ENCODE measurements at regions not wholly inside any gene's neighbourhood (a gene's known extent, or its start where the extent isn't known, plus 50 kb on each side); places are given as distances from the start of the nearest gene placed in this dataset.

GRCh38 chr19:27894906-27895754 lies 1317.8 kb downstream of the UQCRFS1 start:
- DNase-seq (no peak), ATAC-seq (no peak)
- Mint-ChIP-seq H3K4me1 (ENCODE audit: low read depth) (no peaks in the 10 kb centered on the region), H3K27me3 (ENCODE audit: low read depth) (no peaks in the 10 kb centered on the region), H3K9me3 (ENCODE audit: insufficient read depth) (peaks cover 7% of the 10 kb centered on the region), H3K27ac (no peak overlapping the region), H3K36me3 (ENCODE audit: low read depth) (no peaks in the 10 kb centered on the region), H3K4me3 (no peak overlapping the region)
- ChIA-PET POLR2A (no interaction called here), CTCF (no interaction called here)

DNA sequence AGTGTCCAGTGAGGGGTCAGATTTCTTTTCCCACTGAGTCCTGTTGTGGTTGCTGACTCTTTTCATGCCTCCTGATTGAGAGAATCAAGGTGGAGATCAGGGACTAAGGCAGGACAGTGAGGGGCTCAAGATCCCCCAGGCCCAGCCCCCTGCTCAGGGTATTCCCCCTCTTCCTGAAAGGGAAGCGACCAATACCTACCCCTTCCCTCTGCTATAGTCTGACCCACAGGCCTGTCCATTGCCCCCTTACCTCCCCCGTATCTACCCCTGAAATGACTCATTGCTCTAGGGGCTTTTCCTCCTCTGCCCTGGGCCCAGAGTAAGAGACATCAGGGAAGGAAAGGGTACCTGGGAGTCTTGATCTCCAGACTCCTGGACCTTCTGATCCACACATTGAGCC lies 1320.5 kb downstream of the UQCRFS1 start:
- POLR2A ChIA-PET, result no interaction called here
- no peaks in the 10 kb centered on the region for H3K4me1 Mint-ChIP-seq (ENCODE audit: low read depth)
- H3K27me3 Mint-ChIP-seq (ENCODE audit: low read depth), result no peaks in the 10 kb centered on the region
- H3K36me3 Mint-ChIP-seq (ENCODE audit: low read depth), result no peaks in the 10 kb centered on the region
- no peak overlapping the region for H3K4me3 Mint-ChIP-seq
- ATAC-seq (no peak), DNase-seq (no peak)
- H3K9me3 Mint-ChIP-seq (ENCODE audit: insufficient read depth), result peaks cover 17% of the 10 kb centered on the region
- CTCF ChIA-PET, result no interaction called here
- no peak overlapping the region for H3K27ac Mint-ChIP-seq

GRCh38 chr19:27891411-27891810 lies 1321.5 kb downstream of the UQCRFS1 start:
- H3K27me3 Mint-ChIP-seq (ENCODE audit: low read depth), result no peaks in the 10 kb centered on the region
- H3K4me3 Mint-ChIP-seq, result no peak overlapping the region
- ATAC-seq (no peak), DNase-seq (no peak)
- H3K36me3 Mint-ChIP-seq (ENCODE audit: low read depth), result peaks cover 2% of the 10 kb centered on the region
- no peak overlapping the region for H3K27ac Mint-ChIP-seq
- peaks cover 17% of the 10 kb centered on the region for H3K9me3 Mint-ChIP-seq (ENCODE audit: insufficient read depth)
- CTCF ChIA-PET, result no interaction called here
- POLR2A ChIA-PET, result no interaction called here
- H3K4me1 Mint-ChIP-seq (ENCODE audit: low read depth), result no peaks in the 10 kb centered on the region

DNA sequence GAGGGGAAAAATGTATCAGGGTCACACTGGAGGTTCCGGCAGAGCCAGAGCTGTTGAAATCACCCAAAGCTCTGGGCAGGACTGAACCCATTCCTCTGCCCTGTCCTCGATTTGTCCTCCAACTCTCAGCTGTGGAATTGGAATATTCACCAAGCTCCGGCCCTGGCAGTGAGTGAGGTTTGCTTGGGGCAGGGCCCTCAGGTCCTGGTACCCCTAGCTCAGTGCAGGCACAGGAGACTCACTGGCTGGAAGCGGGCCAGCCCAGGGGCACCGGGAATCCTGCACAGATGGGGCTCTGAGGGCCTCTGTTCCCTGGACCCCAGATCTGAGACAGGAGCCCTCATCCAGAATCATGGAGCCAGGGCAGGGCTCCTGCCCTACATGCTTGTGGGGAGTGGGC lies 1322.3 kb downstream of the UQCRFS1 start:
- no peaks in the 10 kb centered on the region for H3K27me3 Mint-ChIP-seq (ENCODE audit: low read depth)
- H3K4me3 Mint-ChIP-seq, result no peak overlapping the region
- ChIA-PET CTCF (no interaction called here), POLR2A (no interaction called here)
- H3K36me3 Mint-ChIP-seq (ENCODE audit: low read depth), result peaks cover 2% of the 10 kb centered on the region
- no peak overlapping the region for H3K27ac Mint-ChIP-seq
- DNase-seq, result no peak
- ATAC-seq, result no peak
- H3K9me3 Mint-ChIP-seq (ENCODE audit: insufficient read depth), result peaks cover 17% of the 10 kb centered on the region
- no peaks in the 10 kb centered on the region for H3K4me1 Mint-ChIP-seq (ENCODE audit: low read depth)

DNA sequence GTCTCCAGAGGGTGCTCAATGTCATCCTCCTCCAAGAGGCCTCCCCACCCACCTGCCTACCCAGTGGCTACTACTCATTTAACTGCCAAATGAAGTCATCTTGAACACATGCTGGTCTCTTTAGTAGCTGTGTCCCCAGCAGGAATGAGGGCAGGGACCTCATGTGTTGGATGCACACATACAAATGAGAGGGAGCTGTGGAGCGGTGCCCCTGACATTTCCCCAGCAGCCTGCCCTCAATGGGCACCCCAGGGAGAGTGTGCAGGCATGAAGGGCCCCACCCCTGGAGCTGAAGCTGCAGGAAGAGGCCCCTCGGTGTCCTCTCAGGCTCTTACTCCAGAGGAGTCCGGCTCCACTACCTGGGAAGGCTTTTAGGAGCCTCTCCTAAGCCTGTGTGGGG lies 1322.7 kb downstream of the UQCRFS1 start:
- POLR2A ChIA-PET, result no interaction called here
- H3K4me3 Mint-ChIP-seq, result no peak overlapping the region

GRCh38 chr19:27889156-27889555 lies 1323.8 kb downstream of the UQCRFS1 start:
- CTCF ChIA-PET, result no interaction called here

More for the DNA sequence above, 1322.7 kb downstream of the UQCRFS1 start:
- ATAC-seq, result no peak
- no peak for DNase-seq
- Mint-ChIP-seq H3K36me3 (ENCODE audit: low read depth) (peaks cover 2% of the 10 kb centered on the region), H3K4me1 (ENCODE audit: low read depth) (no peaks in the 10 kb centered on the region), H3K27ac (no peak overlapping the region), H3K9me3 (ENCODE audit: insufficient read depth) (peaks cover 17% of the 10 kb centered on the region), H3K27me3 (ENCODE audit: low read depth) (no peaks in the 10 kb centered on the region)
- CTCF ChIA-PET, result no interaction called here

DNA sequence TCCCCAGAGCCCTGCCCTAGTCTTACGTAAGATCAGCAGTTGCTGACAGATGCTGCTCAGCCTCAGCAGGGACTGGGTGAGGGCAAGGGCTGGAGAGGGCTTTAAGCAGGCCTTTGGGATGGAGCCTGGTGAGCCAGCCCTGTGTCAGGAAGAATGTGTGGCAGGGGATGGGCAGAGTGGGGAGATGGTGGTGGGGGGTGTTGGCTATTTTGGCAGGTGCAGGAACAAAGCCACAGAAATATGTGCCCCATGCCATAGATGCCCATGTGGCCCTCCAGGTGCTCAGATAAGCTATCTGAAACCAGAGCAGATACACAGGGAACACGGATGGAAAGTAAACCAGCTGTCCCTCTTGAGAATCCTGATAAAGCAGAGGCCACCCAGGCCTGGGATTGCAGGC lies 1325.0 kb downstream of the UQCRFS1 start:
- DNase-seq (no peak), ATAC-seq (no peak)
- Mint-ChIP-seq H3K4me3 (no peak overlapping the region), H3K9me3 (ENCODE audit: insufficient read depth) (peaks cover 17% of the 10 kb centered on the region), H3K27ac (no peak overlapping the region), H3K27me3 (ENCODE audit: low read depth) (no peaks in the 10 kb centered on the region), H3K36me3 (ENCODE audit: low read depth) (peaks cover 2% of the 10 kb centered on the region), H3K4me1 (ENCODE audit: low read depth) (no peaks in the 10 kb centered on the region)
- POLR2A ChIA-PET, result no interaction called here
- CTCF ChIA-PET, result no interaction called here

More at GRCh38 chr19:27889156-27889555, 1323.8 kb downstream of the UQCRFS1 start:
- no peak for ATAC-seq
- DNase-seq, result no peak
- H3K4me3 Mint-ChIP-seq, result no peak overlapping the region
- H3K4me1 Mint-ChIP-seq (ENCODE audit: low read depth), result no peaks in the 10 kb centered on the region
- POLR2A ChIA-PET, result no interaction called here
- peaks cover 17% of the 10 kb centered on the region for H3K9me3 Mint-ChIP-seq (ENCODE audit: insufficient read depth)
- H3K27ac Mint-ChIP-seq, result no peak overlapping the region
- H3K36me3 Mint-ChIP-seq (ENCODE audit: low read depth), result peaks cover 2% of the 10 kb centered on the region
- H3K27me3 Mint-ChIP-seq (ENCODE audit: low read depth), result no peaks in the 10 kb centered on the region

DNA sequence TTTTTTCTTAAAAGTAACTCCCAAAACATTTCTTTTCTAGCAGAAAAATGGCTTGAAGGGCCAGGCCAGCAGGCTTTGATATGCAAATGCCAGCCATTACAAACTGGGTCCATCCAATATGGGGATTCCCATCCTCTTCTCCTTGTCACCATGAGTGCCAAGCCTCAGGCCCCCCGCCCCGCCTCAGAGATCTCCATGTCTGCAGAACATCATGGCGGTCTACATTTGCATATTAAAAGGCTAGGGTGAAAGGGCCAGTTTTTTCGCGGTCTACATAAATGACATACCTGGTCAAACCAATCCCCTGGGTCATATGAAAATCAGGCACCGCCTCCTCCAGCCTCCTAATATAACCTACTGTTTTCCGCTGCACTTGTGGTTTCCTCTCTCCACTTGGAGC lies 1327.6 kb downstream of the UQCRFS1 start:
- Mint-ChIP-seq H3K9me3 (ENCODE audit: insufficient read depth) (peaks cover 10% of the 10 kb centered on the region), H3K36me3 (ENCODE audit: low read depth) (peaks cover 2% of the 10 kb centered on the region), H3K4me1 (ENCODE audit: low read depth) (no peaks in the 10 kb centered on the region), H3K27ac (no peak overlapping the region), H3K27me3 (ENCODE audit: low read depth) (no peaks in the 10 kb centered on the region), H3K4me3 (no peak overlapping the region)
- ChIA-PET POLR2A (no interaction called here), CTCF (no interaction called here)
- DNase-seq, result no peak
- ATAC-seq, result no peak

GRCh38 chr19:27884376-27884775 lies 1328.6 kb downstream of the UQCRFS1 start:
- no peak for ATAC-seq
- H3K27ac Mint-ChIP-seq, result no peak overlapping the region
- ChIA-PET POLR2A (no interaction called here), CTCF (no interaction called here)
- H3K4me3 Mint-ChIP-seq, result no peak overlapping the region
- peaks cover 2% of the 10 kb centered on the region for H3K36me3 Mint-ChIP-seq (ENCODE audit: low read depth)
- DNase-seq, result no peak
- H3K27me3 Mint-ChIP-seq (ENCODE audit: low read depth), result no peaks in the 10 kb centered on the region
- peaks cover 10% of the 10 kb centered on the region for H3K9me3 Mint-ChIP-seq (ENCODE audit: insufficient read depth)
- H3K4me1 Mint-ChIP-seq (ENCODE audit: low read depth), result no peaks in the 10 kb centered on the region

GRCh38 chr19:27881213-27881612 lies 1331.7 kb downstream of the UQCRFS1 start:
- CTCF ChIA-PET, result no interaction called here
- no peak for DNase-seq
- H3K27me3 Mint-ChIP-seq (ENCODE audit: low read depth), result no peaks in the 10 kb centered on the region
- H3K27ac Mint-ChIP-seq, result no peak overlapping the region
- no peaks in the 10 kb centered on the region for H3K36me3 Mint-ChIP-seq (ENCODE audit: low read depth)
- ATAC-seq, result no peak
- H3K9me3 Mint-ChIP-seq (ENCODE audit: insufficient read depth), result peaks cover 7% of the 10 kb centered on the region
- no peak overlapping the region for H3K4me3 Mint-ChIP-seq
- no peaks in the 10 kb centered on the region for H3K4me1 Mint-ChIP-seq (ENCODE audit: low read depth)
- POLR2A ChIA-PET, result no interaction called here

DNA sequence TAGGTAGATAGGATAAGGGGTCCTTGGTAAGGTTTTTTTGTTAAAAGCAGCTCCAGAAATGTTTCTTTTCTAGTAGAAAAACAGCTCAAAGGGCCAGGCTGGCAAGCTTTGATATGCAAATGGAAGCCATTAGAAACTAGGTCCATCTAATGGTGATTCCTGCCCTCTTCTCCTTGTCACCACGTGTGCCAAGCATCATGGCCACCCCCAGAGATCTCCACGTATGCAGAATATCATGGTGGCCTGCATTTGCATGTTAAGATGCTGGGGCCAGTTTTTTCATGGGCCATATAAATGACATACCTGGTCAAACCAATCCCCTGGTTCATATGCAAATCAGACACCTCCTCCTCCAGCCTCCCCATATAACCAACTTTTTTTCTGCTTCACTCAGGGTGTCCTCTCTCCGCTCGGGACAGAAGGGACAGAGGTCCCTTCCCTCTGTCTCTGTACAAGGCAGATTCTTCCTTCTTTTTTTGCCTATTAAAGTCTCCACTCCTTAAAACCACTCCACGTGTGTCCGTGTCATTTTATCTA lies 1335.9 kb downstream of the UQCRFS1 start:
- peaks cover 17% of the 10 kb centered on the region for H3K9me3 Mint-ChIP-seq (ENCODE audit: insufficient read depth)
- POLR2A ChIA-PET, result no interaction called here

DNA sequence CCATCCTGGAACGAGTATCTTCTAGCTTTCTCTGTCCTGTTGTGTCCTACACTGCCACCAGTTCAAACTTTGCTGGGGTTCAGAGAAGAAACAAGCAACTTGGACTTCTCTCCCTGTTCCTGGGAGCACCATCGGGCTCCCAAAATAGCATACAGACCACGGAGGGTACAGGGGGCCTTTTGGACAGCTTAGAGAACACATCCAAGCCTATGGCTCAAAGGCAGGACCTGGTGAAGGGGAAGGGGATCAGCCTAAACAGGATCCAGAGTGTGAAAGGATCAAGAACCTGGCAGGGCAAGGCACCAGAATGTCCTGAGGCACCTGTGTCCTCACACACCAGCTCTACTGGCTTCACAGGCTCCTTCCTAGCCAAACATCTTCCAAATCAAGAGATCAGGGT lies 1336.5 kb downstream of the UQCRFS1 start:
- Mint-ChIP-seq H3K4me3 (no peak overlapping the region), H3K36me3 (ENCODE audit: low read depth) (no peaks in the 10 kb centered on the region), H3K27me3 (ENCODE audit: low read depth) (no peaks in the 10 kb centered on the region), H3K27ac (no peak overlapping the region), H3K4me1 (ENCODE audit: low read depth) (no peaks in the 10 kb centered on the region), H3K9me3 (ENCODE audit: insufficient read depth) (peaks cover 17% of the 10 kb centered on the region)
- POLR2A ChIA-PET, result no interaction called here
- CTCF ChIA-PET, result no interaction called here
- DNase-seq (no peak), ATAC-seq (no peak)

More for the DNA sequence above, 1335.9 kb downstream of the UQCRFS1 start:
- Mint-ChIP-seq H3K4me1 (ENCODE audit: low read depth) (no peaks in the 10 kb centered on the region), H3K27me3 (ENCODE audit: low read depth) (no peaks in the 10 kb centered on the region), H3K36me3 (ENCODE audit: low read depth) (no peaks in the 10 kb centered on the region), H3K27ac (no peak overlapping the region), H3K4me3 (no peak overlapping the region)
- DNase-seq, result no peak
- CTCF ChIA-PET, result no interaction called here
- no peak for ATAC-seq

DNA sequence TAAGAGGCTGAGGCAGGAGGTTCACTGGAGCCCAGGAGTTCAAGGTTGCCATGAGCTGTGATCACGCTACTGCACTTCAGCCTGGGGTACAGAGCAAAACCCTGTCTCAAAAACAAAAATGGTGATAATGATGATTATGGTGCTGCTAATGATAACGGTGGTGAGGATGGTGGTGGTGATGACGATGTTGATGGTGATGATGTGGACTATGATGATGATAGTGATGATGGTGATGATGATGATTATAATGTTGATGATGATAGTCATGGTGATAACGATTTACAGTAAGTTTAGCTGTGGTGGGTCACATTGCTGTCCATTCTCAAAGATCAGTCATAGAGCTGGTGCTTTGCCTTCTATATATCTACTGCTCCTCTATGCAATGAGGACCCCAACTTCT lies 1340.6 kb downstream of the UQCRFS1 start:
- no peaks in the 10 kb centered on the region for H3K36me3 Mint-ChIP-seq (ENCODE audit: low read depth)
- H3K27ac Mint-ChIP-seq, result no peak overlapping the region
- ATAC-seq (no peak), DNase-seq (no peak)
- H3K27me3 Mint-ChIP-seq (ENCODE audit: low read depth), result no peaks in the 10 kb centered on the region
- CTCF ChIA-PET, result no interaction called here
- no peak overlapping the region for H3K4me3 Mint-ChIP-seq
- H3K9me3 Mint-ChIP-seq (ENCODE audit: insufficient read depth), result peaks cover 19% of the 10 kb centered on the region
- POLR2A ChIA-PET, result no interaction called here
- no peaks in the 10 kb centered on the region for H3K4me1 Mint-ChIP-seq (ENCODE audit: low read depth)

Measured in activated CD8-positive, alpha-beta T cell treated with anti-CD3 and anti-CD28 coated beads, Interleukin-2, amount 10 ng/mL, durations not matched to agents 7 days and 5 days (primary cell).